SIG-M5 treated with dmso at 0.1 percent for 504 hours (cell line): ENCODE measurements at regions not wholly inside any gene's neighbourhood (a gene's known extent, or its start where the extent isn't known, plus 50 kb on each side); places are given as distances from the start of the nearest gene placed in this dataset.
"Not testable (repeated sequence)": the region's sequence is repeated elsewhere in the genome, so short reads cannot be mapped to it uniquely, and the experiment has no call there.

Experiments
- DNase-seq: peaks from one replicate; lab custom pipeline; 2025; ENCODE audit not compliant: unreplicated experiment; lab: John Stamatoyannopoulos, UW

DNA sequence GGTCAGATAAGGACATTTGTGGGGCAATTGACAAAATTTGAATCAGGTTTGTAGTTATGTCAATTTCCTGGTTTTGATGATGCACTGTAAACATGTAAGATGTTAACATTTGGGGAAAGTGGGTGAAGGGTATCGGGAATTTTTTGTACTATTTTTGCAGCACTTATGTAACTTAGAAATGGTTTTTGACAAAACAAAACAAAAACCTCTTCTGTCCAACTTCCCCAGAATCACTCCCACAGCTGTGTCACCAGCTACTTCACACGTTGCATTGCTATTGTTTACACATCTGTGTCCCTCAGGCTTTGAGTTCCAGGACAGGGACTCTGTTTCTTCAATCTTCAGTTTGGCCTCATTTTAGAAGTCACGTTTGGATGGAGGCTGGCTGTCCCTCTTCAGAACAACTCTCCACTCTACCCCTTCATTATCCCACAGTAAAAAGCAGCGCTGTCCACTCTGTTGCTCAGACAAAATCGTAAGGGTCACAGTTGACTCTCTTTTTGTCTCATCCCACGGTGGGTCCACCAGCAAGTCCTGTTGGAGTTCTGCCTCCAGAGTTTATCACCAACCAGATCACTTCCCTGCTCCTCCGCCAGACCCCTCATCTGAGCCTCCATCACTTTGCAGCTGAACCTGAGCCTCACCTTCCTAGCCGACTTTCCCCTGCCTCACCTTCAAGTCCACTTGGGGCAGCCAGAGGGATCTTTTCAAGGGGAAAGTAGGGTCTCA lies 63.2 kb downstream of the NENF start:
- DNase-seq, result no peak

DNA sequence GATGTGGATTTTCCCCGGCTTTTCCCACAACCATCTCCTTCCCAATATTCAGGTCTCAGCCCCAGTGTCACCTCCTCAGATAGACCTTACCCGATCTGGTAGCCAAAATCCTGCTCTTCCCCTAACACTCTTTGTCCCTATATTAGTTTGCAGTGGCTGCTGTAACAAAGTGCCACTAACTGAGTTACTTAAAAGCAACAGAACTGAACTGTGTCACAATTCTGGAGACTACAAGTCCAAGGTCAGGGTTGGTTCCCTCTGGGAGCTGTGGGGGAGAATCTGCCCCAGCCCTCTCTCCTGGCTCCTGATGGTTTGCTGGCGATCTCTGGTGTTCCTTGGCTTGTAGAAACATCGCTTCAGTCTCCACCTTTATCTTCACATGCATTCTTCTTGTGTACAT lies 64.0 kb downstream of the NENF start:
- no peak for DNase-seq

DNA sequence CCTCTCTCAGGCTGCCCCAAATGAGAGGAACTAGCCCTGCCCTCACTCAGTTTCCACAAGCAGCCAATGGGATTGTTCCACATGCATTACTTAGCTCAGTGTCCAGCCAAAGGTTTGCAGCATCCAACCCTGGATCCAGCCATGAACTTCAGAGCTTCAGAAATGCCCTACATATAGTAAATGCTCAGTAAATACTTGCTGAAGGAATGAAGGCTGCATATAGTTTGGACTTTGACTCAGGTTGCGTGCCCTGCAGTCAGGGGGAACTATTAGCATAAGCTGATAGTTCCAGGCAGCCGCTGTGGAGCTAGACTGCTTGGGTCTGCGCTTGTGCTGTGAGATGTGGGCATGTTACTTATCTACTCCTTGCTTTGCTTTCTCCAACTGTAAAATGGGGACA lies 64.8 kb downstream of the NENF start:
- no peak for DNase-seq

DNA sequence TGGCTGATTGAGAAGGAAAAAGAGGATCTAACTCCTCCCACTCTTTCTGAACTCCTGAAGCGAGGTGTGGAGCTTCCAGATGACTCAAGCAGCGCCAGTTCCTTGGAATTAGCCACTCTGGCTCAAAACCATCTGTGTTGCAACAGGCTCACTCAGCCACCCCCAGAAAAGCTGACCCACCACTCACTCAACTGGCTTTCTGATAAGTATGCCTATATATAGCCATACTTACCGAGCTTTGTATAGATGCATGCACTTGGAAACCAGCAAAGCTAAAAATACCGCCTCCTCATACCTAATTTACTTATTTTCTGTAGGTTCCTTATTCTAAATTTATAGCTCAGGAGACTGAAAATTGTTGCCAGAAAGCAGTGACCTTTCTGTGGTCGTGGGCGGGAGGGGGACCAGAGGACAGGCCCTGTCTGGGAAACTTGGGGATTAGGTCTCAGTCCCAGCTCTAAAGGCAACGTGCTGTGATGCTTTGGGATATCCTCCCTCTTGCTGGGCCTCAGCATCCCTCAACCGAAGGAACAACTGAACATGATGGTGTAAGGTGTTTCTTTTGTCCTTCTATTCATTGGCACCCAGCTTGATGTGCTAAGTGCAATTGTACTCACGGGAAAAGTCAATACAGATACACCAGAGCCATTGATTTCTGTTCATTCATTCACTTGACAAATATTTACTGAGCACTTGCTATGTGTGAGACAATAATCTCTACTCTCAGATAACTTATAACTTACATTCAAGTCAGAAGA lies 65.7 kb downstream of the NENF start:
- peak; percentile 23 for DNase-seq

- DNase-seq, result no peak
Observed at GRCh38 chr1:212500351-212500750, 67.6 kb downstream of the NENF start.

GRCh38 chr1:212500983-212501382 lies 68.3 kb downstream of the NENF start:
- no peak for DNase-seq

DNA sequence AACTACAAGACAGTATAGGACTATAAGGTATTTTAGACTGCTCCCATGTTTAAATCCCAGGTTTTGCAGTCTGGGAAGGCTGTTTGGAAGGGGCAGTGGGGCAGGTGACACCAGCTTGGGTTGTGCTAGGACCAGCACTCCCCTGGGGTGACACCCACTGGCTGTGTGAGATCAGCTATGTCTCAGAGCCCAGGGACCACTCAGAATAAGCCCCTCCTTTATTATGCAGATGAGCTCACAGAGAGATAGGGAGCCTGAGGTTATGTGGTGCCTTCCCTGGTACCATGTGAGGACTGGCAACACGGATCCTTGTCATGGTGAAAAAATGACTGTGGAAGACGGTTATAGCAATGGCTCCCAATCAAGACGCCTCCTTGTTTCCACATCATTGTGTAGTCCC lies 71.0 kb downstream of the NENF start:
- DNase-seq, result no peak

- no peak for DNase-seq
Observed at GRCh38 chr1:212504171-212504803, 71.6 kb downstream of the NENF start.

DNA sequence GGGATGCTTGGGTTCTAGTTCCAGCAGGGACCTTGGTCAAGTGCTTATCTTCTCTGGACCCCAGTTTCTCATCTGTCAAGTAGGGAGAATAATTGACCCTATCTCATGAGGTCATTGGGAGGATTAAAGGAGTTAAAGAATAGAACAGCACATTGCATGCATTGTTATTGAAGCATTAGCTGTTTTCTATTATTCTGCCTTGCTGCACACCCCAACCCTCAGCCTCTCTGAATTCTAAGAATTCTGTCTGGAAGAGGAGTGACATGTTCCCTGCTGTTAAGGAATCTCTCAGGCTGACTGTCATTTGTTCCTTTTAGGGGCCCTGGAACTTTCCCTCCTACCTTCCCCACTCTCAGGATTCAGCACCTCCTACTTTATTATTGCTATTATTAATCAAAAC lies 73.9 kb downstream of the NENF start:
- no peak for DNase-seq

- DNase-seq, result no peak
Observed at GRCh38 chr1:212507369-212507768, 74.6 kb downstream of the NENF start.

DNA sequence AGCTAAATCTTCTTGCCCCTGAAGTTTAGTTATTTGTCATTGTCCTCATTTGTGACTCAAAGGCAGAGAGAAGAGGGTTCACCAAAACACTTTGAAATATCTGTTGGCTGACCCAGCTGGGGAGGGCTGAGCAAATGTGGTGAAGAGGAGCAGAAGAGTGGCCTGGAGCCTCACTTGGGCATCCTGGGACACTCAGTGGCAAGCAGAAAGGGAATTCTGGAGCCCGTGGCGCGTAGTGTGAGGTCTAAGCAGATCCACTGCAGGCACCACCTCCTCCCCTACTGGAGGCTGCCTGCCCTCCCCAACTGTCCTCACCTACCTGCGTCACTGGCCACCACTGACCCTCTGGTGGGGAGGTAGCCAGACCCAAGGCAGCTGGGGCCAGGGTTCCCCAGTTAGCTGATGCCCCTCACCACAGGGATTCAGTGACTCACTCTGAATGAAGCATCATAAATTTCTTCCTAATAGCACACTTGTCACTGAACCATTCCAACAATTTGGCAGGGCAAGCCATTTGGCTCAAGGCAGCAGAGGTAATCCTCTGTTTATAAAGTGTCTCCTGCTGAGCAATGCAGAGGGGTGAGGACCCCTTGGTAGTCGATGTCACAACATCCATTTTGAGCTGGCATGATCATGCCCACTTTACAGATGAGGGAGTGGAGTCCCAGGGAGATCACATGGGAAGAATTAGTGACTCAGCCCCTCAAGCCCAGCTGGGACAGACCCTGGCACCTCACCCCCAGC lies 80.3 kb downstream of the NENF start:
- DNase-seq, result no peak

DNA sequence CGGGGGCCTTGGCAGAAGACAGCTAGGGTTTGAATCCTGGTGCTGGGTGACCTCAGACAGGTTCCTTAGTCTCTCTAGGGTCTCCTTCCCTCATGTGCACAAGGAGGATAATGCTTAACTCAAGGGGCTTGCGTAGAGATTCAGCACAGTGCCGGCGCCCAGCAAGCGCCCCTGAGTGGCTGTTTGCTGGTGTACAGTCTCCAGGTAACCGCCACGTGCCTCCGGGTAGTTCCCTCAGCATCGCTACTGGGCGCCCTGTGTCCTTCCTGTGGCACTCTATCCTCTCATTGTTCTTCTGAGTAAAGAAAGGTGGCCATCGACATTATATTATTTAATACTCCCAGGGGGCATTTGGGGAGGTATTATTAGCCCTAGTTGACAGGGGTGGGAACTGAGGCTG lies 80.9 kb downstream of the NENF start:
- no peak for DNase-seq

- DNase-seq, result no peak
Observed at GRCh38 chr1:212514056-212514614, 81.4 kb downstream of the NENF start.

DNA sequence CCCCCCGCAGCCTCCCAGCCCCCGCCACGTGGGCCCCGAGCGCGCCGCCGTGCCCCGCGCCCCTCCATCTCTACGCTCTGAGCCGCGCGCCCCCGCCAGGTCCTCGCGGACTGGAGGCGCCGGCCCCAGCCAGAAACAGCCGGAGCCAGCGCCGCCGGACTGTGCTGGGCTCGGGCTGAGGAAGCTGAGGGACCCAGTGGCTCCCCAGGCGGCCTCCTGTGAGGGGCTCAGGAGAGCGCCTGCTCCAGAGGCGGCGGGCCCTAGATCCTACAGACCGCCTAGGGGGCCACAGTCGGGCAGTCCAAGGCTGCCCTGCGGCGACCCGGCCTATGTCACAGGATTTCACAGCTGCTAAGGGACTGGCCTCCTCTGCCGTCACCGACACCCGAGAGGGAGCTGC lies 82.1 kb downstream of the NENF start:
- DNase-seq, result no peak

GRCh38 chr1:212515329-212515760 lies 82.6 kb downstream of the NENF start:
- no peak for DNase-seq

GRCh38 chr1:212516012-212516411 lies 83.3 kb downstream of the NENF start:
- DNase-seq, result not testable (repeated sequence)

DNA sequence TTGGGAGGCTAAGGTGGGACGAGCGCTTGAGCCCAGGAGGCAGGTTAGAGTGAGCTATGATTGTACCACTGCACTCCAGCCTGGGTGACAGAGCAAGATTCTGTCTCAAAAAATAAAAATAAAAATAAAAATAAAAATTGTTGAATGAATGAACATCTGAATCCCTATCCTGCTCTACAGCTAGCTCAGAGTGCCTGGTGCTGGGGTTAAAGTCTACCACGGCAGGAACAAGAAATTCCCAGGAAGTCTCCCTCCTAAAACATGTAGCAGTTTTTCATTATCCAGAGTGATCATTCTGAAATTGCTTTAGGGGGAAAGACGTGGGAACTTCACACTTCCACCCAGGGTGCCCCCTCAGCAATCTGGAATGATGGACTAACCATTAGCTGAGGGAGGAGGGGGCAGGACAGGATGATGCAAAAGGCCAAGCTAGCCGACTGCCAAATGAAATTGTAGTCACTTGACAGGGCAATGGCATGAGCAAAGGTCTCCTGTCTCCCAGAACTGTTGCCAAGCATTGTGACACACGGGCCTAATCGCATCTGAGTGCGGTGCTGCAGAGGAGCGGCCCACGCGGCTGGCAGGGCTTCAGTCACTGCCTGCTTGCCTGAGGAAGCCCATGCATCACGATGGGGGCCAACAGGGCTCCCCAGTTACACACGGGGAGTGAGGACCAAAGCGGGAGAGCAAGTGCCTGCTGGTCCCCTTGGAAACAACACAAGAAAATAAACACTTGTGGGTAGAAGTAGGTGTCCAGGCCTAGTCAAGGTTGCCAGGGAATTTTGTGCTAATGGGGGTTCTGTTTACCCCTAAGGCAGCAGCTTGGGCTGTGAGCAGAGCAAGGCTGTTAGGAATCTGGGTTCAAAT lies 85.7 kb downstream of the NENF start:
- no peak for DNase-seq

- no peak for DNase-seq
Observed at GRCh38 chr1:212519131-212519530, 86.4 kb downstream of the NENF start.

DNA sequence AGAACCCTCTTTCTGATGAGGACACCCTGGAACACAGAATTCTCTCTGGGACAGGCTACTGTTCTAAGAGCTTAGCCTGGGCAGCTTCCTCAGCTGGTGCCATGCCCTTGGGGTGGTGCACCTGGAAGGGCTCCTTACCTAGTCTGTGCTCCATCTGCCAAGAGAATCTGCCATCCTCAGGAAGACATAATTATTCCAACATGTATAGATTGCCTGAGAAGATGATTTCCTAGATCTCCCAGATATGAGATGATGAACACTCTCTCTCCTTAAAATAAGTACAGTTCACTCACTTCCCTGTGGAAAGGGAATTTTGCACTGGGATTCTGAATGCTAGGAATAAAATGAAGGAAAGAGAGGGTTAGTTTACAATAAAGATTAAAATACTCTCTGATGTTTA lies 87.6 kb downstream of the NENF start:
- DNase-seq, result no peak

DNA sequence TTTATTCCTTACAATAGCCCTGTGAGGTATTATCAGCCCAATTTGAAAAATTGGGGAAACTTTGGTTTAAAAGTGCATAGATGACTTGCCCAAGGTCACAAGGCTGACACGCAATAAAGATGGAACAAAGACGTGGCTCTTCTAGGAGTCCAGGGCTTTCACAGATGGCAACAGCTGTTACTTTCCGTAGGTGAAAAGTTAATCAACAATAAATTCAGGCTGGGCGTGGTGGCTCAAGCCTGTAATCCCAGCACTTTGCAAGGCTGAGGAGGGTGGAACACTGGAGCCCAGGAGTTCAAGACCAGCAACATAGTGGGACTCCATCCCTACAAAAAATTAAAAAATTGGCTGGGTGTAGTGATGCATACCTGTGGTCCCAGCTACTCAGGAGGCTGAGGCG lies 87.8 kb upstream of the ATF3 start:
- no peak for DNase-seq
